M059J (cell line): ENCODE measurements at regions not wholly inside any gene's neighbourhood (a gene's known extent, or its start where the extent isn't known, plus 50 kb on each side); places are given as distances from the start of the nearest gene placed in this dataset.

Experiments
- DNase-seq: peaks from one replicate; pipeline ENCODE4 v3.0.0-alpha.2; 2012; ENCODE audit warnings: low read depth

- no peak for DNase-seq
Observed at GRCh38 chr5:161134083-161134482, 282.1 kb upstream of the ATP10B start.

- DNase-seq: no peak
Observed at GRCh38 chr5:161115941-161116340, 263.9 kb upstream of the ATP10B start.

GRCh38 chr5:161112371-161112770 lies 260.4 kb upstream of the ATP10B start:
- no peak for DNase-seq

GRCh38 chr5:161105525-161105924 lies 253.5 kb upstream of the ATP10B start:
- peak; percentile 2 for DNase-seq

- DNase-seq: no peak
Observed at GRCh38 chr5:161098516-161098915, 246.5 kb upstream of the ATP10B start.

GRCh38 chr5:161096581-161096980 lies 244.6 kb upstream of the ATP10B start:
- DNase-seq: no peak

DNA sequence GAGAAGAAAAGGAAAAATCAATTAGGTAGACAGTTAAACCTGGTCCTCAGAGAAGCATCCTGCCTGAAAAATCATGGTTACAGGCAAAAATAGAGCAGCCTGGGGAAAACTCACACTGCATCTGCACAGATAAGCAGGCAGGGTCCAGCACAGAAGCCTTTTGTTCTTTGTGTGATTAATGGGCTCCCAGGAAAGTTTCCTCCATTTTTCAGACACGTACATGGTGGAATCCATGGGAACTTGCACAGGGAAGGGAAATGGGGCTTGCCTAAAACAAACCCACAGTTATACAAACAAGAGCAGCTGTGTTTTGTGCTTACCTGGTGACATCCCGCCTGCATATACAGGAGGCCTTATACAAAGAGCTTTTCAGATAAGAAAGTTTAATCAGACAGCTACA lies 243.9 kb upstream of the ATP10B start:
- DNase-seq: no peak

DNA sequence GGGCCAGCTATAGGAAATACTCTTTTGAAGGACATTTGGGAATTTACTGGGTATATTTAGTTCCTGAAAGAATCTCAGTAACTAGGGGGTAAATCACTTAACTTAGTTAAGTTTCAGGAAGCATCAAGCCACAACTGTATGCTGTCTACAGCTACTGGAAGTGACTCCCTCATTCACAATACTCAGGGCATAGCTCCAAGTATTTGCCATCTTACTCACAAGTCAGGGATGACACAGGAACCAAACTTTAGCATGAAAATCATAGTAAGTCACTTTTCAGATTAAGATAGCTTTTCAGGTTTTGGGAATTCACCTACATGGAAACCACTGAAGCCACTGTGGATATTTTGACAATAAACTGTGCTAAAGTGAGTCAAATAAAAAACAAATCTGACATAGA lies 242.4 kb upstream of the ATP10B start:
- peak; percentile 40 for DNase-seq

DNA sequence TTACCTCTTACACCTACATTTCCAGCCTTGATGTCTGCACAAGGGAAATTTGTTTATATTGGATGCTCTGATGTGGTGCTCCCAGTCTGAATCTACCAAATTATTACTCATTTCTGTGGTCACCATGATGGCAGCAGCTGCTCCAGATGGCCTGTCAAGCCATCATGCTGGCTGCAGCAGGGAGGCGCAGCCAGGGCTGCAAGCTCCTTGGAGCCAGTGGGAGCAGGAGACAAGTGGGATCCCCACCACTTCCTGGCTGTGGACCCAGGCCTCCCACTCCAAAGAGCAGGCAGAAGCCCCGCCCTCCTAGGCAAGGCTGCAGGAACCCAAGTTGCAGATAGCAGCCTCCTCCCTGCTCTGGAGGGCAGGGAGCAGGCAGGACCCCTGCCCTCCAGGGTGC lies 241.1 kb upstream of the ATP10B start:
- peak; percentile 40 for DNase-seq

- DNase-seq: no peak
Observed at GRCh38 chr5:161089569-161089968, 237.6 kb upstream of the ATP10B start.

GRCh38 chr5:161086461-161086860 lies 234.4 kb upstream of the ATP10B start:
- DNase-seq: peak; percentile 9

DNA sequence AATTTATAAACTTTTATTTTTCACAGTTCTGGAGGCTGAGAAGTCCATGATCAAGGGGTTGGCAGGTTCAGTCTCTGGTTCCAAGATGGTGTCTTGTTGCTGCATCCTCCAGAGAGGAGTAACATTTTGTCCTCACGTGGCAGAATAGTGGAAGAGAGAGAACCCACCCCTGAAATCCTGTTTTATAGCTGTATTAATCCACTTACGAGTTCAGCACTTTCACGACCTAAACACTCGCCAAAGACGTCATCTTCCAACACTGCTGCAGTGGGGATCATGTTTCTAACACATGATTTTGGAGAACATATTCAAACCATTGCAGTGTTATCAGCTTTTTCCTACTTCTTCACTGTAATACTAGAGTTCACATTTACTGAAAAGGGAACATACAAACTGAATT lies 233.0 kb upstream of the ATP10B start:
- no peak for DNase-seq

- no peak for DNase-seq
Observed at GRCh38 chr5:161084115-161084514, 232.1 kb upstream of the ATP10B start.

- DNase-seq: peak; percentile 5
Observed at GRCh38 chr5:161078793-161079192, 226.8 kb upstream of the ATP10B start.

DNA sequence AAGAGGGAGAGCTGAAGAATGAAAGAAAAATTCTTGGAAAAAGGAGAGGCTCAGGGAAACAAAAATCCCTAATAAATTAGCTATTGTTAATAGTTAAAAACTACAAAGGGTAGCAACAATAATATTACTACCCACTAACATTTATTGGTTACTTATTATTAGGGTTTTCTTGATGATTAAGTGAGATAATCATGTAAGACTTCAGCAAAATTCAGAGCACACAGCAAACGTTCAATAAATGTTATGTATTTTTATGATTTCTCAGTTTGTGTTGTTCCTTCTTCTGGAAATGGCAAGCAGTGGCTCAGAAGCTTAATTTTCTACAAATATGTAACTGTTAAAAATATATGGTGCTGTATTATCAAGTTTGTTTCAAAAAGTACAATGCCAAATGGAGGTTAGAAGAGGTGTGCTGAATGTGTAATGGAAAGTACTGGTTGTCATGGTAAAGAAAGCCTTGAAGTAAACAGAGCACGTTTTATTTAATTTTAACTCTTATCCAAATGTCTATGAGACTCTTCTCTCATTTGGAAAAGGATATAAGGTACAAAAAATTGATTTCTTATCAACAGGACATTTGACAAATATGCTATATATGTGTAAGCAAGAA lies 226.0 kb upstream of the ATP10B start:
- DNase-seq: no peak

GRCh38 chr5:161077496-161077895 lies 225.5 kb upstream of the ATP10B start:
- DNase-seq: no peak

DNA sequence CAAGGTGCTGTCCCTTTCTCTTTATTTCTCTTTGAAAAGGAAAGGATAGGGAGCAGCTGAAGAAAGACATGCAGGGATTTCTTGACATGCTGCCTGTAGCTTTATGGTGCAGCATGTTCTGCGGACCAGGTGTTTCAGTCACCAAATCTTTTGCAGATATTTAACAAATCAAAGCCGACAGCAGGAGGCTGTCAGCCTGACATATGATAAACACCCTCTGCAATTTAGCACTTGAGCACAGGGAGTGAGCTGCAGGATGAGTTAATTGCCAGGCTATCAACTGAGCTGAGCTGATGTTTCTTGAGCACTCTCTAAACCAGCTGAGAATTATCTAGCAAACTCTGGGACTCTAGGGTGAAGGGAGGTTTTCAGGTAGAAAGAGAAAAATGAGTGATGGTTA lies 212.8 kb upstream of the ATP10B start:
- no peak for DNase-seq

DNA sequence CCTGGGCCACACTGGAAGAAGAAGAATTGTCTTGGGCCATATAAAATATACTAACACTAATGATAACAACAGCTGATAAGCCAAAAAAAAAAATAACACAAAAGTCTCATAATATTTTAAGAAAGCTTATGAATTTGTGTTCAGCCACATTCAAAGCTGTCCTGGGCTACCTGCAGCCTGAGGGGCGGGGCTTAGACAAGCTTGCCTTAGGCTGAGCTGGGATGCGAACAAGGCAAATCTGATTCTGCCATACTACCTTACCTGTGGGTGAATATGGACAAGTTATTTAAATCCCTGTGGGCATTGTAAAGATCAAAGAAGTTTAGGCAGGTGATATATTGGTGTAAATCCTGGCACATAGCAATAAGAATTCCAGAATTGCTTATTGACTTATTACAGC lies 212.3 kb upstream of the ATP10B start:
- no peak for DNase-seq

- no peak for DNase-seq
Observed at GRCh38 chr5:161058781-161059180, 206.8 kb upstream of the ATP10B start.

DNA sequence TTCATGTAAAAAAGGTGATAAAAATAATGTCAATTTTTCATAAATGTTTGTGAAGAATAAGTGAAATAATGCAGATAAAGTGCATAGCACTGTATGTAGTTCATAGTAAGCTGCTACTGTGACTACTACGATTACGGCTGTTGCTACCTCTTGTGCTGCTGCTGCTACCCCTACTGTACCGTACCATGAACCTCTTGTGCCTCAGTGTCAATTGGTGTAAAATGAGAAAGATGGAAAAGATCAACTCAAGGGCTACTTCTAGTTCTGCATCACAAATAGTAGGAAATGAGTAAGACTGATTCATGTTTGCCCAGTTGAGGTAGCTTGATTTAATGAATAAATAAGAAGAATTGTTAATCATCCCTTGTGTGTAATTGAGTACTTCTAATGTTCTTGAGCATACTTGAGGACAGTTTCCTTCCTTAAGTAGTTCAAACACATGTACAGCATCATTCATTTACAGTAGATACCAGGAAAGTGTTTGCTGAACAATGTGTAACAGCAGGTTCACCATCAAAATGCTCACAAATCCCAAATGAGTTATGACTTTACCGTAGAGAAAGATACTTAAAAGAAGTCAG lies 200.0 kb upstream of the ATP10B start:
- no peak for DNase-seq

DNA sequence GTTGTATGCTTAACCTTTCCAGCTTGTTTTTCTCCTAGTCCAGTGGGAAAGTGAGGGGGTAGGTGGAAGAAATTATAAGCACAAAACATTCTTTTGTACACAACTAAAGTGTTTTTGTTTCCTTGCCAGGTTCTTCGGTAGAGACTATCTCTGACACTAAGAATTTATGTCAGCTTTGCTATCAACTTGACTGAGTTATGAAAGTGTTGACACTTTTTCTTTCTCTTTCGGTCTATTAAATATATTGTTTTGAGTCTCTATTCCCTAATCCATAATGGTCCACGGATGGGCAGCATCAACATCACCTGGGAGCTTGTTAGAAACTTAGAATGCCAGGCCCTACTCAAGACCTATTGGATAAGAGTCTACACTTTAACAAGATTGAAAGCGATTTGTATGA lies 195.0 kb upstream of the ATP10B start:
- DNase-seq: no peak

DNA sequence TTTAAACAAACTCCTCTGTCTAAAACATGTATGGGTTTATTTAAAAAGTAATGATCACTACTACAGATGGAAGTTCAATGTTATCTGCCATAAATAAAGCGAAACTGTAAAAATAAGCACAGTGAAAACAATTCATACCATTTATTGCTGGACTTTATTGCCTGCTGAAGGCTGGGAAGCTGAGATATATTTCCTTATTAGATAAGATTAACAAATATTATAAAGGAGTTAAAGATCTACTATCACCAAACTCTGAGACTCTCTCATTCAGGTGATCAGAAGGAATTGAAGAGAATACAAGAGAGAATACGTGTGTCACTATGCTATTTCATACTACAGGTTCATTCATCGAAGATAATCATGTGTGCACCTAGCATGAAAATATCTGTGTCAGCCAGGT lies 190.9 kb upstream of the ATP10B start:
- DNase-seq: no peak

DNA sequence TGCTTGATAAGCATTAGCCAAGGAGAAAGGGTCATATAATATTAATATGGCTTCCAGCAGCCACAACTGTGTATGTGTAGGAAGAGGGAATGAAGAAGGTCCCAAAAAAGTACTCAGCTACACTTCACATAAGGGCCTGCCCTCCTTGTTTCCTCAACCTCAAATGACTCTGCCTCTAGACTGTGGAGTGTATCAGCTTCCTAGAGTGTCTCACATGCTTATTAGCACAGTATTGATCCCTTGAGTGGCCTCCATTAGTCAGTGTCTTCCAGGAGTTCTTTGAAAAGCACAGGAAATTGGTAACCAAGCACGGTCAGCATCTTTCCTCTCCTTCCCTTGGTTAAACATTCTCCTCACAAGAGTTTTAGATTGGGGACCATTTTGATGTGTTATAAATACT lies 190.4 kb upstream of the ATP10B start:
- no peak for DNase-seq

DNA sequence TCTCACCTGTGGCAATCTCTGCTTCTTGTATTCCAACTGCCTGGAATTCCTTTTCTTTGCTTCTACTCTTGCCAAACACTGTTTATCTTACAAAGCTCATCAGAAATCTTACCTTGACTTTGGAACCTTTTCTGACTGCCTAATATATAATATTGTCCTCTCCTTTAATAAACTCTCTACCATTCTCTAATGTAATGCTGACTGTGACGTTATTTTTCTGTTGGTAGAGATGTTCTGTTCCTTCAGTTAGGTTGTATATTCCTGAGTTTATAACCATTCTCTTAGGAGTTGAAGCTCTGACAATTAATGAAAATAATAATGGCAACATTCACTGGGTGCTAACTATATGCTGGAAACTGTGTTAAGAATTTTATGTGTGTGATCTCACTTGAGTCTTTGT lies 188.8 kb upstream of the ATP10B start:
- DNase-seq: no peak
